HG03066 (cell line): ENCODE measurements at regions not wholly inside any gene's neighbourhood (a gene's known extent, or its start where the extent isn't known, plus 50 kb on each side); places are given as distances from the start of the nearest gene placed in this dataset.
"Not testable (repeated sequence)": the region's sequence is repeated elsewhere in the genome, so short reads cannot be mapped to it uniquely, and the experiment has no call there.

Experiments used
- ATAC-seq: cut with Tn5 transposase; IDR thresholded peaks from one replicate; pipeline ENCODE4 v1.9.1; 2021; ENCODE audit warnings: low read depth; ENCODE audit not compliant: unreplicated experiment

- no peak for ATAC-seq
These were observed 84.3 kb upstream of the HAND1 start for GRCh38 chr5:154562244-154562880.

- ATAC-seq: no peak
These were observed 81.6 kb upstream of the HAND1 start for GRCh38 chr5:154559398-154560276.

- no peak for ATAC-seq
These were observed 79.5 kb upstream of the HAND1 start for GRCh38 chr5:154557548-154557947.

DNA sequence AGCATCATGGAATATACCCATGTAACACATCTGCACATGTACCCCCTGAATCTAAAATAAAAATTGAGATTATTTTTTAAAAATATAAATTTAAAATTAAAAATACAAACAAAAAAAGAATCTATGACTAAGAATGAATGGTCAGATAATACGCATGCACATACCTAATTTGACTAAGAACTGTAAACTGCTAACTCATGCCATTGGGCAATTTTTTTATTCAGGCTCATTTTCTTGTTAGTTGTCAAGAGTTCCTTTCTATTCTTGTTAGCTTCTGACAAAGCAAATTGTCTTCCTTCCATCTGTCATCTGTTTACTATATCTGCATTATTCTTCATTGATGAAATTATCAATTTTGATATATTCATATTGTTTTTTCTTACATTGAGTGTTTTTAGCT lies 69.5 kb upstream of the HAND1 start:
- ATAC-seq: no peak

- ATAC-seq: no peak
These were observed 68.7 kb upstream of the HAND1 start for GRCh38 chr5:154546719-154547118.

DNA sequence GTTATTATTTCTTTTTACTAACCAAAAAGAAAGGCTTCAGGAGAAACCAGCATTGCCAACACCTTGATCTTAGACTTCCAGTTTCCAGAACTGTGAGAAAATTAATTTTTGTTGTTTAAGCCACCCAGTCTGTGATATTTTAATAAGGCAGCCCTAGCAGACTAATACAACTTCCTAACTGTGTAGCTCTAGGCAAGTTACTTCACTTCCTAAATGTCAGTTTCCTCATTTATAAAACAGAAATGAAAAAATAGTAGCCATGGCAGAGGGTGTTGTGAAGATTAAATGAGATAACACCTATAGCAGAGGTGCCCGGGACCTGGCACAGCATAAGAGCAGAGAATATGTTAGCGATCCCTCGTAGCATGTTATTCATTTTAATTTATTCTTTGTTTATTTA lies 66.6 kb upstream of the HAND1 start:
- ATAC-seq: no peak

DNA sequence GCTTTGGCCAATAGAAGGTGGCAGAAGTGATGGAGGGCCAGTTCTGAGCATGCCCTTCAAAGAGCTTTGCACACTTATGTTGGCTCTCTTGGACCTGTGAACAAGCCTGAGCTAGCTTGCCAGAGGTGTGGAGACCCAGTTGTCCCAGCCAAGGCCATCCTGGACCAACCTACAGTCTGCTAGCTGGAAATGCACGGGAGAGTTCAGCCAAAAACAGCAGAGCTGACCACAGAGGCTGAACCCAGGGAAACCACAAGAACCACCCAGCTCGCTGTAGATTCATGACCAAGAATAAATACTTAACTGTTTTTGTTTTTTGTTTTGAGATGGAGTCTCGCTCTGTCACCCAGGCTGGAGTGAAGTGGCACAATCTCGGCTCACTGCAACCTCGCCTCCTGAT lies 65.4 kb upstream of the HAND1 start:
- no peak for ATAC-seq

DNA sequence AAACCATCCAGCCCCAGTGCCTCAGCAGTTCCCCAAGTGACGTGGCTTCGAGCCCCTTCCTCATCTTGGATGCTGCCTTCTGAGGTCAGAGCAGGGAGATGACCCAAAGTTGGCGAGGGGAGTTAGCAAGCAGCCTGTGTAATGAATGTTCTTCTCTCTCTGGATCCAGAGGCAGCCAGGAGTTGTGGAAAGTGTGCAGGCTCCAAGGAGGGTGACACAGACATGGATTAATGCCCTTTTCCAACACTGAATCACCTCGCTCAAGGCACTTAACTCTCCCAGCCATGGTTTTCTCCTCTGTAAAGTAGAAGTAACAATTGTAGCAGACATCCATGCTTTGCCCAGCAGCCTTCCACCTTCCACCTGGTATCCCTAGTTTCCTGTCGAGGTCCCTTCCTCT lies 64.6 kb upstream of the HAND1 start:
- no peak for ATAC-seq

GRCh38 chr5:154542000-154542399 lies 64.0 kb upstream of the HAND1 start:
- no peak for ATAC-seq

GRCh38 chr5:154541553-154541952 lies 63.5 kb upstream of the HAND1 start:
- ATAC-seq: no peak

DNA sequence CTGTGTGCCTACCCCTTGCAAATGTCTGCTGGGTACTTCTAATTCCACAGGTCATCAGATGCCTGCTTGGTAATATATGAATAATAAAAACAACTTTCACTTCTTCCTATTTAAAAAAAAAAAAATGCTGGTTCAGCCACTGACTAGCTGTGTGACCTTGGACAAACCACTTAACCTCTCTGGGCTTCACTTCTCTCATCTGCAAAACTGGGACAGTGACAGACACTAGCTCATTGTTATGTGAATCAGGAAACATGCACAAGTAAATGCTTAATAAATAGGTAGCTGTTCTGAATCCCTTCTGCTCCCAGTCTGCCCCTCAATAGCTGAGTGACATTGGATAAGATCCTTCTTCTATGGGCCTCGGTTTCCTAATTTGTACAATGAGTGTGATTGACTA lies 62.6 kb upstream of the HAND1 start:
- ATAC-seq: no peak

GRCh38 chr5:154538492-154538891 lies 60.5 kb upstream of the HAND1 start:
- no peak for ATAC-seq

DNA sequence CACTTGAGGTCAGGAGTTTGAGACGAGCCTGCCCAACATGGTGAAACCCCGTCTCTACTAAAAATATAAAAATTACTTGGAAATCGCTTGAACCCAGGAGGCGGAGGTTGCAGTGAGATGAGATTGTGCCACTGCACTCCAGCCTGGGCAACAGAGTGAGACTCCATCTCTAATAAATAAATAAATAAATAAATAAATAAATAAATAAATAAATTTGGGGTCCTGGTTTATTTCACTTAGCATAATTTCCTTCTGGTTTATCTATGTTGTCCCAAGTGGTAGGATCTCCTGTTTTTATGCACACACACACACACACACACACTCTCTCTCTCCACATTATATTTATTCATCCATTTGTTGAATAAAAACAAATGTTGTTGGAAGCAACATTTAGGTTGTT lies 58.4 kb upstream of the HAND1 start:
- not testable (repeated sequence) for ATAC-seq

DNA sequence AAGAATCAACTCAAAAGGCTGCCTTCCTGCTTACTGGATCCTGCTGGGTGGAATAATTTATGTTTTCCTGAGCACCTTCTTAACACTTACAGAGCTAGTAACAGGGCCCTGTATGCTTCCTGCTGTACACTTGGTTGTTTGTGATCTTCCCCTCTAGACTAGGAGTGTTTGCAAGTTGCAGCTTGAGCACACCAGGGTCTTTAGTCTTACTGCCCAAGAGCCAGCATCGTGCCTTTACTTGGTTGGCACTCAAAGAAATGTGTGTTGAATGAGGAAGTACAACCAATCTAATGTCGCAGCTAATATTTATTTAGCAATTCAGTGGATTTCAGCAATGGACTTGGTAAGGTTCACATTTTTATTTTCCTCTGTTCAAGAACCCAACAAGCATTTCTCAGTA lies 57.5 kb upstream of the HAND1 start:
- no peak for ATAC-seq

DNA sequence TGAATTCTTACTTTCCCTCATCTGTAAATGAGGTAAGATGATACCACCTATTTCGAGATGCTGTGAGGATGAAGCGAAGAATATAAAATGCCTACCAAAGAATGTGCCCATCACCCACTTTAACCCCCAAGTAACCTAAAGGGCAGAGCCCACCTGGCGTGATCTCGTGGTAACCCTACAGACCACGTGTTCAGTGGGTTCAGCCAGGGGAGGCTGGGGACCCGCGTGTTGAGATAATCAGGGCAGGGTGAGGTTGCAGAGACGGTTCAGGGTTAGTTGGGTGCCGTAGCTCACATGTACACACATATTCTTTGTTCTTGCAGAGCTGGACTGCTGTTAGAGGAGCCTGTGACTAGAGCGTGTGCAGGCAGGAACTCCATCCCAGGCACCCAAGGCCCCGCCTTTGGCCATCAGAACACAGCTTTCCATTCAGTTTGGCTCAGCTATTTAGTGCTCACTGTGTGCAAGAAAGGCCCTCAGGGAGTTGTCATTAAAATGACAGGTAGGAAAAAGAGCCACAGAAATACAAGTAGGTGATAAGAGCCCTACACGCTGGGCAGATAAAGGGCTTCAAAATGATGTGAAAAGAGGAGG lies 56.5 kb upstream of the HAND1 start:
- no peak for ATAC-seq

DNA sequence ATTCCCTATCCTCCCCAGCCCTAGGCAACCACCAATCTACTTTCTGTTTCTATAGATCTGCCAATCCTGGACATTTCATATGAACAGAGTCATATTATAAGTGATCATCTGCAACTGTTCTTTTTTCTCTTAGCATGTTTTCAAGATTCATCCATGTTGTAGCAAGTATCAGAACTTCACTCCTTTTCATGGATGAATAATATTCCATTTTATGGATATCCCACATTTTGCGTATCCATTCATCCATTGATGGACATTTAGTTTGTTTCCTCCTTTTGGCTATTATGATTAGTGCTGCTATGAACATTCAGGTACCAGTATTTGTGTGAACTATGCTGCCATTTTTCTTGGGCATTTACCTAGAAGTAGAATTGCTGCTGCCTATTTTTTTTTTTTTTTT lies 51.3 kb upstream of the HAND1 start:
- ATAC-seq: no peak

DNA sequence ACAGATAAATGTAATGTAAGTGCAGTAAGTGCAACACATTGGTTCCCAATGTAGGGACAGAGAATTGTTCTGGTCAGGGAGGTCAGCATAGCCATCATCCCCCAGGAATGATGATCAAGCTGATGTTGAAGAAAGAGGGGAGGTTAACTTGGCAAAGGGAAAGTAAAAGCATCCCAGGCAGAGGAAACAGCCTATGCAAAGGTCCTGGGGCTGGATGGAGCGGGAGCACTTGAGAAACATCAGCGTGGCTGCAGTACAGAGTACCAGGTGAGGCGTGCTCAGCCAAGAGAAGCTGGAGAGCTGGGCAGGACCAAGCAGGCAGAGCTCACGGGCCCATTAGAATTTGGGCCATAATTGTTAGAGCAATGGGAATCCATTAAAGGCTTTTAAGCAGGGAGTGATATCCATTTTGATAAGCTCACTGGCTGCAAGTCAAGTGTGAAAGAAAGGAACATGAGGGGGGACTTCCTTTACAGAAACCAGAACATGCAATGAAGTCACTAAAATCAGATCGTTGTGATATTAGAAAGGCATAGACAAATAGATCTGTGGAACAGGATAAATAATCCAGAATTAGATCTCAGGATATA lies 50.1 kb upstream of the HAND1 start:
- ATAC-seq: no peak
